Ovary (tissue), 3 donors: ENCODE measurements at regions not wholly inside any gene's neighbourhood (a gene's known extent, or its start where the extent isn't known, plus 50 kb on each side); places are given as distances from the start of the nearest gene placed in this dataset.

ENCODE experiments used
- CTCF ChIP-seq, 3 donors: fragments of 450-650 bp in 2 of 3; fragments of 200-600 bp in 1 of 3; IDR thresholded peaks; one replicate each; pipeline versions ENCODE4 v1.5.1 to v1.8.0; 2016 to 2022; ENCODE audit warnings: antibody characterized with exemption in 3 of 3, mild to moderate bottlenecking in 1 of 3
- POLR2A ChIP-seq: fragments of 450-650 bp; IDR thresholded peaks from one replicate; pipeline ENCODE4 v1.6.1; 2017; ENCODE audit warnings: antibody characterized with exemption, mild to moderate bottlenecking, moderate library complexity
- donor health status: DM: no; HTN: no; CAD: no.

DNA sequence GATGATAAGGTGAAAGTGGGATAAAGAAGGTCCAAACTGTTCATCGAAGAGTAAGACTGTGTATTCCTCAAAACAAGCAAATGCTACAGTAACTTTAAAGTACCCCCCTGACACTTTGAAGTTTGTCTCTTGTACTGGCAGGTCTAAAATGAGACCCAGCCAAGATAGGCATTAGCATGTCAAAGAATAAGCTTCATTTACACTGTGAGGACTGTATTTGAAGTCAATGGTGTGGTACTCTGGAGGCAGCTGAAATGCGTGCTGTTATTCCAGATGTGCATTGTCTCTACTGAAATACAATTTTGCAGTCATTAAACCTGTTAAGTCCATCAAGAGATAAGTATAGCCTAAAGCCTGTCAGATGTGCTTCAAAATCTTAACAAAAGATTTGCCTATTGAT is 288.9 kb upstream of the TECRL start:
- TF ChIP-seq CTCF (IDR thresholded peaks at IDR 0.05) = no peak
- no peak for TF ChIP-seq POLR2A
